Panc1 (cell line): ENCODE measurements at regions not wholly inside any gene's neighbourhood (a gene's known extent, or its start where the extent isn't known, plus 50 kb on each side); places are given as distances from the start of the nearest gene placed in this dataset.
A peak's percentile ranks its signal among the peaks of the same experiment; 100 is the strongest.

Source experiments
- TF ChIP-seq, protein P1 (sequence below): fragments of 450-650 bp; IDR thresholded peaks from 2 replicates; pipeline ENCODE4 v1.5.1; 2017; ENCODE audit warnings: mild to moderate bottlenecking
- TF ChIP-seq, protein P2 (sequence below), 2 experiments: IDR thresholded peaks; 2 replicates each; pipeline ENCODE4 v1.6.1; 2011 to 2012; ENCODE audit warnings: low read depth in 2 of 2, control low read depth in 1 of 2, low read length in 1 of 2, mild to moderate bottlenecking in 1 of 2, moderate library complexity in 1 of 2; ENCODE audit not compliant: insufficient read depth in 1 of 2

DNA sequence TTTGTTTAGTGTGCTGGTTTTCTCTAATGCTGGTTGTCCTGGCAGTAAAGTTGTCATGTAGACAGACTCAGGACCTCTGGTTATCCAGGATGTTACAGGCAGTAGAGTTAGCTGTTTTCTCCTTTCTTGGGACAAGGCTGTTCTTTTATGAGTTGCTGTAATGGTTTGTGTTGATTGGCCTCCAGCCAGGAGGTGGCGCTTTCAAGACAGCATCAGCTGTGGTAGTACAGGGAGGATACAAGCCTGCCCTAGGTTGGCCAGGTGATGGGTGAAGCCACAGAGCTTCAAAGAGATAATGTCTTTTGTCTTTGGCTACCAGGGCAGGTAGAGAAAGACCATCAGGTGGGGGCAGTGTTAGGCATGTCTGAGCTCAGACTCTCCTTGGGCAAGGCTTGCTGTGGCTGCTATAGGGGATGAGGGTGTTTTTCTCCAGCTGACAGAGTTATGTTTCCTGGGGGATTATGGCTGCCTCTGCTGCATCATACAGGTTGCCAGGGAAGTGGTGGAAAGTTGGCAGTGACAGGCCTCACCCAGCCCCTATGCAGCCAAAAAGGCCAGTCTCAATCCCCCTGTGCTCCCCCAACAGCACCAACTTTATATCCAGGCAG, 127.2 kb upstream of the TAB2 start:
- TF ChIP-seq, protein P1, sequence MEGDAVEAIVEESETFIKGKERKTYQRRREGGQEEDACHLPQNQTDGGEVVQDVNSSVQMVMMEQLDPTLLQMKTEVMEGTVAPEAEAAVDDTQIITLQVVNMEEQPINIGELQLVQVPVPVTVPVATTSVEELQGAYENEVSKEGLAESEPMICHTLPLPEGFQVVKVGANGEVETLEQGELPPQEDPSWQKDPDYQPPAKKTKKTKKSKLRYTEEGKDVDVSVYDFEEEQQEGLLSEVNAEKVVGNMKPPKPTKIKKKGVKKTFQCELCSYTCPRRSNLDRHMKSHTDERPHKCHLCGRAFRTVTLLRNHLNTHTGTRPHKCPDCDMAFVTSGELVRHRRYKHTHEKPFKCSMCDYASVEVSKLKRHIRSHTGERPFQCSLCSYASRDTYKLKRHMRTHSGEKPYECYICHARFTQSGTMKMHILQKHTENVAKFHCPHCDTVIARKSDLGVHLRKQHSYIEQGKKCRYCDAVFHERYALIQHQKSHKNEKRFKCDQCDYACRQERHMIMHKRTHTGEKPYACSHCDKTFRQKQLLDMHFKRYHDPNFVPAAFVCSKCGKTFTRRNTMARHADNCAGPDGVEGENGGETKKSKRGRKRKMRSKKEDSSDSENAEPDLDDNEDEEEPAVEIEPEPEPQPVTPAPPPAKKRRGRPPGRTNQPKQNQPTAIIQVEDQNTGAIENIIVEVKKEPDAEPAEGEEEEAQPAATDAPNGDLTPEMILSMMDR: peak; percentile 32
- TF ChIP-seq, protein P2, sequence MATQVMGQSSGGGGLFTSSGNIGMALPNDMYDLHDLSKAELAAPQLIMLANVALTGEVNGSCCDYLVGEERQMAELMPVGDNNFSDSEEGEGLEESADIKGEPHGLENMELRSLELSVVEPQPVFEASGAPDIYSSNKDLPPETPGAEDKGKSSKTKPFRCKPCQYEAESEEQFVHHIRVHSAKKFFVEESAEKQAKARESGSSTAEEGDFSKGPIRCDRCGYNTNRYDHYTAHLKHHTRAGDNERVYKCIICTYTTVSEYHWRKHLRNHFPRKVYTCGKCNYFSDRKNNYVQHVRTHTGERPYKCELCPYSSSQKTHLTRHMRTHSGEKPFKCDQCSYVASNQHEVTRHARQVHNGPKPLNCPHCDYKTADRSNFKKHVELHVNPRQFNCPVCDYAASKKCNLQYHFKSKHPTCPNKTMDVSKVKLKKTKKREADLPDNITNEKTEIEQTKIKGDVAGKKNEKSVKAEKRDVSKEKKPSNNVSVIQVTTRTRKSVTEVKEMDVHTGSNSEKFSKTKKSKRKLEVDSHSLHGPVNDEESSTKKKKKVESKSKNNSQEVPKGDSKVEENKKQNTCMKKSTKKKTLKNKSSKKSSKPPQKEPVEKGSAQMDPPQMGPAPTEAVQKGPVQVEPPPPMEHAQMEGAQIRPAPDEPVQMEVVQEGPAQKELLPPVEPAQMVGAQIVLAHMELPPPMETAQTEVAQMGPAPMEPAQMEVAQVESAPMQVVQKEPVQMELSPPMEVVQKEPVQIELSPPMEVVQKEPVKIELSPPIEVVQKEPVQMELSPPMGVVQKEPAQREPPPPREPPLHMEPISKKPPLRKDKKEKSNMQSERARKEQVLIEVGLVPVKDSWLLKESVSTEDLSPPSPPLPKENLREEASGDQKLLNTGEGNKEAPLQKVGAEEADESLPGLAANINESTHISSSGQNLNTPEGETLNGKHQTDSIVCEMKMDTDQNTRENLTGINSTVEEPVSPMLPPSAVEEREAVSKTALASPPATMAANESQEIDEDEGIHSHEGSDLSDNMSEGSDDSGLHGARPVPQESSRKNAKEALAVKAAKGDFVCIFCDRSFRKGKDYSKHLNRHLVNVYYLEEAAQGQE (IDR thresholded peaks at IDR 0.05; ENCODE audit: insufficient read depth in 1 of 2, low read depth in 2 of 2, low read length in 1 of 2): no peak
